ENCODE measurements at regions not wholly inside any gene's neighbourhood (a gene's known extent, or its start where the extent isn't known, plus 50 kb on each side); places are given as distances from the start of the nearest gene placed in this dataset.

DNA sequence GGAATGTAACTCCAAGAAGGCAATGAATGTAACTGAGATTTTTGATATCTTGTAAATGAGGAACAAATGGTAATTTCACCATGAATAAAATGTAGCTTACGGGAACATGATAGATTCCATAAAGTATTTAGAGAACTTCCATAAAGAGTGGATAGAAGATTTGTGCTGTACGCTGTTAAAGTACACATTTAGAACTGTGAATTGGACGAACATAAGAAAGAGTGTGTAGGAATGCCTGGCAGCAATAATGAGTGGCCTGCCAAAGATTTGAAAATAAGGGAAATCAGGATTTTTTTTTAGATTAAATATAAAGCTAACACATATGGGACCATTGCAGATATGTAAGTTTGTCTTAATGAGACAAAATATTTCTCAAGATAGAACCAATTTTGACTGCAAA lies 1153.3 kb upstream of the EYS start:
- no peak for TF ChIP-seq ARNT (IDR thresholded peaks at IDR 0.05)
- no peak for TF ChIP-seq ZNF766 (CRISPR knock-in tag; conservative IDR thresholded peaks at IDR 0.05)
- no peak for TF ChIP-seq SMC3 (conservative IDR thresholded peaks at IDR 0.05; ENCODE audit: insufficient read depth, low read depth, low read length)
- no peak for TF ChIP-seq KDM1A (IDR thresholded peaks at IDR 0.05)

All from K562 (cell line).